Stomach (tissue), 8 donors: ENCODE measurements at regions not wholly inside any gene's neighbourhood (a gene's known extent, or its start where the extent isn't known, plus 50 kb on each side); places are given as distances from the start of the nearest gene placed in this dataset.

Experiments used
- DNase-seq, 2 donors: peaks; one replicate each; pipeline versions ENCODE4 v3.0.0 to v3.0.0-alpha.2; 2013 to 2019
- H3K27ac ChIP-seq, 5 donors: fragments of 200-600 bp in 4 of 5; sonication (generic) in 4 of 5; one replicate each; pipeline ENCODE4 v1.5.1; 2013 to 2019; ENCODE audit warnings: mild to moderate bottlenecking in 1 of 5, moderate library complexity in 1 of 5
- H3K27me3 ChIP-seq, 3 donors: fragments of 200-600 bp; sonication (generic); one replicate each; pipeline ENCODE4 v1.5.1; 2017 to 2019; ENCODE audit warnings: mixed run types in 1 of 3
- H3K36me3 ChIP-seq, 4 donors: fragments of 200-600 bp; sonication (generic); 1 replicate in 3 of 4; 2 replicates in 1 of 4; pipeline ENCODE4 v1.5.1; 2016 to 2019
- H3K4me1 ChIP-seq, 4 donors: fragments of 200-600 bp; sonication (generic); one replicate each; pipeline ENCODE4 v1.5.1; 2016 to 2019
- H3K4me3 ChIP-seq, 4 donors: fragments of 200-600 bp; sonication (generic) in 3 of 4; one replicate each; pipeline ENCODE4 v1.5.1; 2016 to 2019; ENCODE audit warnings: mild to moderate bottlenecking in 1 of 4
- H3K9me3 ChIP-seq, 4 donors: fragments of 200-600 bp; sonication (generic); one replicate each; pipeline ENCODE4 v1.5.1; 2016 to 2019
- CTCF ChIP-seq, 7 experiments: fragments of 450-650 bp in 4 of 7; fragments of 200-600 bp in 3 of 7; sonication (generic) in 3 of 7; IDR thresholded peaks; one replicate each; pipeline ENCODE4 v1.5.1; 2016 to 2019; ENCODE audit warnings: antibody characterized with exemption in 7 of 7, control low read depth in 2 of 7, mild to moderate bottlenecking in 1 of 7
- EP300 ChIP-seq: sonication (generic); formaldehyde crosslinking; IDR thresholded peaks from one replicate; pipeline ENCODE4 v1.6.1; 2017; ENCODE audit warnings: antibody characterized with exemption
- POLR2A ChIP-seq, 4 donors: fragments of 450-650 bp; IDR thresholded peaks; one replicate each; pipeline ENCODE4 v1.6.1; 2016; ENCODE audit warnings: antibody characterized with exemption in 4 of 4, control low read depth in 2 of 4, mild to moderate bottlenecking in 1 of 4, moderate library complexity in 1 of 4
- POLR2AphosphoS5 ChIP-seq, 3 donors: sonication (generic); formaldehyde crosslinking; IDR thresholded peaks; one replicate each; pipeline ENCODE4 v1.6.1; 2016; ENCODE audit warnings: antibody characterized with exemption in 3 of 3
- WGBS, 5 donors: extraction: QIAGEN DNeasy Blood & Tissue Kit in 3 of 5; methylation state at CpG; one replicate each; pipeline versions ENCODE4 v1.1.5 to v1.1.7; 2013 to 2018; 5-methylcytosine and 5-hydroxymethylcytosine counted together
- intact Hi-C: fragments of 100-400 bp; cut with DNase I; formaldehyde crosslinking; loops from one replicate; pipeline ENCODE4 v1.15.1; 2023; ENCODE audit warnings: low total_unique reads
- donor health status: healthy with polysubstance abuse.
- donor health status: Bipolar disorder and iron deficiency.
- donor health status: healthy.

GRCh38 chr10:88062385-88062784 is 199.0 kb downstream of the PTEN start:
- Histone ChIP-seq H3K27me3 (no peaks in the 10 kb centered on the region), H3K9me3 (no peaks in the 10 kb centered on the region), H3K27ac (peak overlapping the region; percentile 58 to 83 (median 64)), H3K4me1 (peaks cover 25 to 36% (median 33%) of the 10 kb centered on the region in 4 donors), H3K36me3 (no peaks in the 10 kb centered on the region), H3K4me3 (no peak overlapping the region)
- TF ChIP-seq CTCF (IDR thresholded peaks at IDR 0.05) (no peak), EP300 (no peak), POLR2A (IDR thresholded peaks at IDR 0.05) (no peak), POLR2AphosphoS5 (IDR thresholded peaks at IDR 0.05) (no peak)
- intact Hi-C loops = no loop called here
- 54 to 77% (median 67%) methylated on average over 6 of the region's 6 CpGs for WGBS, 5 donors
- peak in 1 of 2 donors; percentile 30 for DNase-seq

GRCh38 chr10:88062798-88063472 is 199.5 kb downstream of the PTEN start:
- 16 to 49% (median 34%) methylated on average over 4 of the region's 4 CpGs for WGBS, 5 donors
- Histone ChIP-seq H3K27me3 (no peaks in the 10 kb centered on the region), H3K4me1 (peaks cover 25 to 36% (median 33%) of the 10 kb centered on the region in 4 donors), H3K36me3 (no peaks in the 10 kb centered on the region), H3K9me3 (no peaks in the 10 kb centered on the region), H3K27ac (peak overlapping the region; percentile 58 to 83 (median 76)), H3K4me3 (no peak overlapping the region)
- TF ChIP-seq POLR2A (IDR thresholded peaks at IDR 0.05) (no peak), EP300 (no peak), POLR2AphosphoS5 (IDR thresholded peaks at IDR 0.05) (peak in 1 of 3 donors; percentile 41), CTCF (IDR thresholded peaks at IDR 0.05) (no peak)
- DNase-seq = peak in 1 of 2 donors; percentile 50
- intact Hi-C loops = no loop called here

- DNase-seq = no peak
- intact Hi-C loops = no loop called here
- 25 to 63% (median 50%) methylated on average over 4 of the region's 4 CpGs for WGBS, 5 donors
- Histone ChIP-seq H3K36me3 (no peaks in the 10 kb centered on the region), H3K27ac (peak overlapping the region in 4 of 5 donors; percentile 58 to 83 (median 69)), H3K4me1 (peaks cover 25 to 36% (median 33%) of the 10 kb centered on the region in 4 donors), H3K4me3 (no peak overlapping the region), H3K27me3 (no peaks in the 10 kb centered on the region), H3K9me3 (no peaks in the 10 kb centered on the region)
- TF ChIP-seq POLR2AphosphoS5 (IDR thresholded peaks at IDR 0.05) (no peak), EP300 (no peak), POLR2A (IDR thresholded peaks at IDR 0.05) (no peak), CTCF (IDR thresholded peaks at IDR 0.05) (no peak)
Observed at GRCh38 chr10:88063861-88064557, 200.6 kb downstream of the PTEN start.

GRCh38 chr10:88064608-88065382 is 201.4 kb downstream of the PTEN start:
- Histone ChIP-seq H3K4me3 (no peak overlapping the region), H3K4me1 (peaks cover 25 to 36% (median 33%) of the 10 kb centered on the region in 4 donors), H3K36me3 (no peaks in the 10 kb centered on the region), H3K27ac (peak overlapping the region in 3 of 5 donors; percentile 23 to 83 (median 76)), H3K27me3 (no peaks in the 10 kb centered on the region), H3K9me3 (no peaks in the 10 kb centered on the region)
- TF ChIP-seq EP300 = no peak
- peak in 1 of 3 donors; percentile 32 for TF ChIP-seq POLR2AphosphoS5 (IDR thresholded peaks at IDR 0.05)
- TF ChIP-seq CTCF (IDR thresholded peaks at IDR 0.05) = no peak
- intact Hi-C loops = no loop called here
- DNase-seq = peak; percentile 64 to 74
- WGBS, 5 donors = 59 to 84% (median 76%) methylated on average over 5 of the region's 5 CpGs
